Mesenchymal stem cell (in vitro differentiated cells and primary cell): ENCODE measurements at regions not wholly inside any gene's neighbourhood (a gene's known extent, or its start where the extent isn't known, plus 50 kb on each side); places are given as distances from the start of the nearest gene placed in this dataset.

Experiments used
- DNase-seq: peaks from one replicate; pipeline ENCODE4 v3.0.0-alpha.2; 2013
- H2AFZ ChIP-seq: one replicate; pipeline ENCODE4 v1.6.1; 2013; ENCODE audit warnings: low read depth, mild to moderate bottlenecking, control low read depth, inconsistent platforms, low read length, moderate library complexity
- H2AK5ac ChIP-seq: 2 replicates; pipeline ENCODE4 v1.6.1; 2013; ENCODE audit warnings: low read length, moderate library complexity, mild to moderate bottlenecking, inconsistent platforms; ENCODE audit not compliant: severe bottlenecking
- H2BK120ac ChIP-seq: one replicate; pipeline ENCODE4 v1.6.1; 2013; ENCODE audit warnings: low read depth, mild to moderate bottlenecking, inconsistent platforms, low read length, moderate library complexity
- H2BK12ac ChIP-seq, 2 experiments: one replicate each; pipeline ENCODE4 v1.6.1; 2013; ENCODE audit warnings: inconsistent platforms in 2 of 2, low read length in 2 of 2, mild to moderate bottlenecking in 2 of 2, moderate library complexity in 2 of 2, control low read depth in 1 of 2
- H2BK15ac ChIP-seq: one replicate; pipeline ENCODE4 v1.6.1; 2013; ENCODE audit warnings: mild to moderate bottlenecking, low read depth, inconsistent platforms; ENCODE audit not compliant: poor library complexity, severe bottlenecking
- H2BK5ac ChIP-seq: 2 replicates; pipeline ENCODE4 v1.6.1; 2013; ENCODE audit warnings: low read depth, mild to moderate bottlenecking, low read length, control low read depth, inconsistent platforms; ENCODE audit not compliant: poor library complexity, severe bottlenecking
- H3K14ac ChIP-seq, 2 experiments: one replicate each; pipeline ENCODE4 v1.6.1; 2013; ENCODE audit warnings: inconsistent platforms in 2 of 2, low read length in 2 of 2, control low read depth in 1 of 2, mild to moderate bottlenecking in 1 of 2, moderate library complexity in 1 of 2
- H3K18ac ChIP-seq, 2 experiments: one replicate each; pipeline ENCODE4 v1.6.1; 2013; ENCODE audit warnings: inconsistent platforms in 2 of 2, low read length in 2 of 2, control low read depth in 1 of 2, low read depth in 1 of 2, mild to moderate bottlenecking in 1 of 2
- H3K23ac ChIP-seq, 2 experiments: one replicate each; pipeline ENCODE4 v1.6.1; 2013; ENCODE audit warnings: inconsistent platforms in 2 of 2, low read length in 2 of 2, mild to moderate bottlenecking in 2 of 2, moderate library complexity in 2 of 2, control low read depth in 1 of 2
- H3K27ac ChIP-seq: 2 replicates; pipeline ENCODE4 v1.5.1; 2013; ENCODE audit warnings: mild to moderate bottlenecking, moderate library complexity, low read length, control low read depth, inconsistent platforms; ENCODE audit not compliant: poor library complexity, severe bottlenecking
- H3K27me3 ChIP-seq, 2 experiments: 2 replicates each; pipeline versions ENCODE4 v1.6.1 to v1.7.0; 2013; ENCODE audit warnings: low read length in 2 of 2, mild to moderate bottlenecking in 2 of 2, moderate library complexity in 2 of 2, control low read depth in 1 of 2, inconsistent platforms in 1 of 2; ENCODE audit not compliant: control insufficient read depth in 1 of 2, insufficient read depth in 1 of 2
- H3K36me3 ChIP-seq, 2 experiments: 2 replicates each; pipeline versions ENCODE4 v1.6.1 to v1.7.0; 2013; ENCODE audit warnings: low read length in 2 of 2, control low read depth in 1 of 2, inconsistent platforms in 1 of 2, low read depth in 1 of 2, mild to moderate bottlenecking in 1 of 2; ENCODE audit not compliant: insufficient read depth in 2 of 2, control insufficient read depth in 1 of 2
- H3K4ac ChIP-seq, 2 experiments: one replicate each; pipeline ENCODE4 v1.6.1; 2013; ENCODE audit warnings: inconsistent platforms in 2 of 2, low read length in 2 of 2, mild to moderate bottlenecking in 2 of 2, moderate library complexity in 2 of 2, control low read depth in 1 of 2, low read depth in 1 of 2
- H3K4me1 ChIP-seq: 2 replicates; pipeline ENCODE4 v1.6.1; 2013; ENCODE audit warnings: low read depth, low read length, control low read depth; ENCODE audit not compliant: control insufficient read depth, insufficient read depth
- H3K4me2 ChIP-seq: 2 replicates; pipeline ENCODE4 v1.6.1; 2013; ENCODE audit warnings: low read length, mild to moderate bottlenecking, inconsistent platforms; ENCODE audit not compliant: poor library complexity, severe bottlenecking
- H3K4me3 ChIP-seq, 2 experiments: 2 replicates each; pipeline versions ENCODE4 v1.5.1 to v1.7.0; 2013; ENCODE audit warnings: low read length in 2 of 2, mild to moderate bottlenecking in 2 of 2, control low read depth in 1 of 2, low read depth in 1 of 2; ENCODE audit not compliant: insufficient read depth in 1 of 2
- H3K79me1 ChIP-seq: replicated peaks from 2 replicates; pipeline ENCODE4 v1.6.1; 2013; ENCODE audit warnings: mild to moderate bottlenecking, control low read depth, low read length, inconsistent platforms; ENCODE audit not compliant: poor library complexity, severe bottlenecking
- H3K9ac ChIP-seq: 2 replicates; pipeline ENCODE4 v1.7.0; 2013; ENCODE audit warnings: mild to moderate bottlenecking, low read length, moderate library complexity
- H3K9me3 ChIP-seq: 2 replicates; pipeline ENCODE4 v1.7.0; 2013; ENCODE audit warnings: mild to moderate bottlenecking, low read length; ENCODE audit not compliant: control insufficient read depth
- H4K8ac ChIP-seq: one replicate; pipeline ENCODE4 v1.6.1; 2013; ENCODE audit warnings: inconsistent platforms, mild to moderate bottlenecking, low read length, moderate library complexity
- H4K91ac ChIP-seq: one replicate; pipeline ENCODE4 v1.6.1; 2013; ENCODE audit warnings: mild to moderate bottlenecking, low read length, inconsistent platforms
- WGBS: methylation state at CpG from one replicate; pipeline ENCODE4 v1.1.7; 2013; ENCODE audit warnings: mixed read lengths; 5-methylcytosine and 5-hydroxymethylcytosine counted together

DNA sequence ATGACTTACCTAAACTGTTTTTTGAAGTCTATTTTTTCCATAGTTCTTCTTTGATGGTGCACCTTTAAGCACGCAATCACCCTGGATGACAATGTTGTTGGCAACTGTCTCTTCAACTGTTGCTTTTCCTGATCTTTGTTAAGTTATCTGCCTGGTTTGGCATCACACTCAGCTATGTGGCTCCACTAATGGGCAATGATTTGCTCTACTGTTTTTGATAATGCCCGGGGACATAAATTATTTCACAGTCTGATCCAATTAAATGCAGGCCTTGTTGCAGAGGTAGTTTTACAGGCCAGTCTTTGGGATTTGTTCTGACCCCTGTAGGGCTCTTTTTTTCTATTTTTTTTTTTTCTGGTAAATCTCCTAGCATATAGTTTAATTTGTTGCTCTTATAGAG is 436.3 kb downstream of the ZNF385D start:
- DNase-seq = no peak
- Histone ChIP-seq H3K4me1 (no peaks in the 10 kb centered on the region), H3K79me1 (no peaks in the 10 kb centered on the region), H3K4ac (no peak overlapping the region), H3K14ac (no peak overlapping the region), H3K4me3 (no peak overlapping the region), H3K18ac (no peak overlapping the region), H3K9me3 (no peaks in the 10 kb centered on the region), H3K9ac (no peak overlapping the region), H3K4me2 (no peak overlapping the region), H3K23ac (no peak overlapping the region), H2AFZ (no peak overlapping the region), H2BK120ac (no peak overlapping the region), H4K8ac (no peak overlapping the region), H3K27me3 (no peaks in the 10 kb centered on the region), H2BK5ac (no peak overlapping the region), H4K91ac (no peak overlapping the region), H2AK5ac (no peak overlapping the region), H2BK15ac (no peak overlapping the region), H2BK12ac (no peak overlapping the region), H3K27ac (no peak overlapping the region), H3K36me3 (no peaks in the 10 kb centered on the region)
- 92% methylated on average over 2 of the region's 2 CpGs for WGBS

DNA sequence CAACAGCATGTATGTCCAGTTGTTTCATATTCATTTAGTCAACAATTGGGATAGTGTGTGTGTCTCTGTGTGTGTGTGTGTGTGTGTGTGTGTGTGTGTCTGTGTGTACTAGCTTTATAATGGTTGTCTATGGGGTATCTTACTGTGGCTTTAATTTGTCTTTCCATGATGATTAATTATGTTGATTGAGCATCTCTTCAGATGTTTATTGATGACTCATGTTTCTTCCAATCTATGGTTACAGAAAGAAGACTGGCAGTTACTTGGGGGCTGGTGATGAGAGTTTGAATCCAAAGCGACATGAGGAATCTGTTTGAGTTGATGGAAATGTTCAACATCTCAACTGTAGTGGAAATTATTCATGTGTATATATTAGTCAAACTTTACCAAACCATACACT is 440.1 kb downstream of the ZNF385D start:
- Histone ChIP-seq H3K9me3 (no peaks in the 10 kb centered on the region), H4K91ac (no peak overlapping the region), H2BK120ac (no peak overlapping the region), H3K14ac (no peak overlapping the region), H3K79me1 (no peaks in the 10 kb centered on the region), H3K27ac (no peak overlapping the region), H3K27me3 (no peaks in the 10 kb centered on the region), H2AFZ (no peak overlapping the region), H3K4ac (no peak overlapping the region), H2BK15ac (no peak overlapping the region), H3K18ac (no peak overlapping the region), H2AK5ac (no peak overlapping the region), H3K36me3 (no peaks in the 10 kb centered on the region), H3K23ac (no peak overlapping the region), H3K4me1 (no peaks in the 10 kb centered on the region), H2BK12ac (no peak overlapping the region), H3K4me2 (no peak overlapping the region), H3K9ac (no peak overlapping the region), H4K8ac (no peak overlapping the region), H3K4me3 (no peak overlapping the region), H2BK5ac (no peak overlapping the region)
- WGBS = no CpG with 5 or more reads among the region's 1 CpG
- DNase-seq = no peak

DNA sequence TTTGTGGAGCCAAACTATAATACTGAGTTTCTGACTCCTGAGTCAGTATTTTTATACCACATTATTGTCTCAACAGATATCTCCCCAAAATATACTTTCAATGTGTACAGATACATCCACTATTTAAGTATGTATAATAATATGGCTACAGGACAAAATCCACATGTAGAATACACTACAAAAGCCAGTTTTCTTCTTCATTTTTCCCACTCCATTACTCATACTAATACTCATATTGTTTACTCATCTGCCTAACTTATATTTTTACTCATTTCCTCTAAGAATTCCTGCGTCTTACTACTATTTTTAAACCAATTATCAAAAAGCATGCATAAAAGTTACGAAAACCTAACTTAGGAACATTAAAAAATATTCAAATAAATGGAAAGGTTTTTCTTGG is 440.8 kb downstream of the ZNF385D start:
- no peak overlapping the region for H4K91ac ChIP-seq
- no peaks in the 10 kb centered on the region for H3K4me1 ChIP-seq
- H3K18ac ChIP-seq = no peak overlapping the region
- H2AFZ ChIP-seq = no peak overlapping the region
- no peaks in the 10 kb centered on the region for H3K9me3 ChIP-seq
- no peak overlapping the region for H2BK5ac ChIP-seq
- no peak overlapping the region for H3K4ac ChIP-seq
- H3K79me1 ChIP-seq = no peaks in the 10 kb centered on the region
- H4K8ac ChIP-seq = no peak overlapping the region
- no peak overlapping the region for H2AK5ac ChIP-seq
- no peaks in the 10 kb centered on the region for H3K36me3 ChIP-seq
- no peak overlapping the region for H3K27ac ChIP-seq
- no peak overlapping the region for H3K9ac ChIP-seq
- no peak overlapping the region for H3K23ac ChIP-seq
- WGBS = 75% methylated on average over 1 of the region's 2 CpGs
- H3K27me3 ChIP-seq = no peaks in the 10 kb centered on the region
- no peak overlapping the region for H3K4me2 ChIP-seq
- H2BK15ac ChIP-seq = no peak overlapping the region
- H3K14ac ChIP-seq = no peak overlapping the region
- no peak overlapping the region for H3K4me3 ChIP-seq
- H2BK120ac ChIP-seq = no peak overlapping the region
- no peak overlapping the region for H2BK12ac ChIP-seq
- DNase-seq = no peak

DNA sequence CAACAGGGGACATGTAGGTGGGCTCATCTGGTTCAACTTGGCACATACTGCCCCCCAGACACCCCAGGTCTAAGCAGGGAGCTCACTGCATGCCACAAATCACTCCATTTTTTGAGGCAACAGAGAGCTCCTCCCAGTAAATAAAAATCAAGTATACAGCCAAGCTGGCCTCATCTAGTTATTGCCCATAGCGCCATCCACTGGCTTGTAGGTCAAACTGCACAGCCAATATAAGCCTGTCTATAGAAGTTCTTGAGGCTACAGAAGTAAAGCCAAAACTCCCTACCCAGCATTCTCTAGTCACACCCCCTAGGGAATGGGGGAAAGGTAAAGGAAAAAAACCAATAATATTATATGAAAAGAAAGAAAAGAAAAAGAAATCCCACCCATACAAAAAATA is 453.7 kb downstream of the ZNF385D start:
- Histone ChIP-seq H3K4me1 (no peaks in the 10 kb centered on the region), H3K4me3 (no peak overlapping the region), H2BK5ac (no peak overlapping the region), H2BK12ac (no peak overlapping the region), H3K4me2 (no peak overlapping the region), H2AK5ac (no peak overlapping the region), H3K79me1 (no peaks in the 10 kb centered on the region), H3K36me3 (no peaks in the 10 kb centered on the region), H3K27ac (no peak overlapping the region), H3K9ac (no peak overlapping the region), H4K8ac (no peak overlapping the region), H3K27me3 (no peaks in the 10 kb centered on the region), H2AFZ (no peak overlapping the region), H3K4ac (no peak overlapping the region), H2BK15ac (no peak overlapping the region), H3K18ac (no peak overlapping the region), H3K23ac (no peak overlapping the region), H3K14ac (no peak overlapping the region), H4K91ac (no peak overlapping the region), H2BK120ac (no peak overlapping the region), H3K9me3 (peaks cover 37% of the 10 kb centered on the region)
- 43% methylated on average over 1 of the region's 1 CpG for WGBS
- DNase-seq = no peak
